ENCODE measurements at regions not wholly inside any gene's neighbourhood (a gene's known extent, or its start where the extent isn't known, plus 50 kb on each side); places are given as distances from the start of the nearest gene placed in this dataset.

DNA sequence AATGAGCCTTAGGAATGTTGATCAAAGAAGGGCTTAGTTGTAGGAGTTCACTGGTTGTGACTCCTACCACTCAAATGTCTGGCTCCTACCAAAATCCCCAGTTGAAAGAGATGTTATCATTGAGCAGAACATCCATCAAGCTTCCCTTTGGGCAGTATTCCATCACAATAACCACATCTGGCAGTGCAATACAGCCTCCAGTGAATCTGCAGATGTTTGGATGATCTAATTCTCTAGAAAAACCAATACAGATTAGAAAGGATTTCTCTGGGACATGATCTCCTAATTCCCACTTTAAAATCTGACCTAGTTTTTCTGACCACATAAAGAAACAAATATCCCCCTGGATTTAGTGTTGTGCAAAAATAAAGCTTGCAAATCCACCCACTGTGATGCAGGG lies 81.6 kb downstream of the TMEM215 start:
- Mint-ChIP-seq H3K4me3 (no peak overlapping the region), H3K9me3 (peaks cover 0 to 3% (median 0%) of the 10 kb centered on the region in 7 donors), H3K27me3 (no peaks in the 10 kb centered on the region), H3K27ac (no peak overlapping the region), H3K36me3 (no peaks in the 10 kb centered on the region), H3K4me1 (no peaks in the 10 kb centered on the region)
- no peak for ATAC-seq (ENCODE audit: low read depth in 2 of 2)
- Histone ChIP-seq H3K9me3 (ENCODE audit: control insufficient read depth in 2 of 2, low read length in 2 of 2) (no peaks in the 10 kb centered on the region), H3K36me3 (ENCODE audit: control insufficient read depth, insufficient read depth, low read length) (no peaks in the 10 kb centered on the region), H3K4me1 (ENCODE audit: control insufficient read depth, insufficient read depth, low read length, poor library complexity, severe bottlenecking) (no peaks in the 10 kb centered on the region), H3K27me3 (ENCODE audit: control insufficient read depth, insufficient read depth, low read length) (no peaks in the 10 kb centered on the region), H3K4me3 (ENCODE audit: low read depth, low read length) (no peak overlapping the region), H3K27ac (ENCODE audit: insufficient read depth, low read length, poor library complexity, severe bottlenecking) (no peak overlapping the region)
- DNase-seq: no peak

GRCh38 chr9:32866273-32866672 lies 82.9 kb downstream of the TMEM215 start:
- H3K36me3 ChIP-seq (ENCODE audit: control insufficient read depth, insufficient read depth, low read length): no peaks in the 10 kb centered on the region
- H3K27ac ChIP-seq (ENCODE audit: insufficient read depth, low read length, poor library complexity, severe bottlenecking): no peak overlapping the region
- H3K4me3 ChIP-seq (ENCODE audit: low read depth, low read length): no peak overlapping the region
- no peaks in the 10 kb centered on the region for H3K4me1 ChIP-seq (ENCODE audit: control insufficient read depth, insufficient read depth, low read length, poor library complexity, severe bottlenecking)
- Mint-ChIP-seq H3K9me3 (peaks cover 0 to 3% (median 0%) of the 10 kb centered on the region in 7 donors), H3K27me3 (no peaks in the 10 kb centered on the region), H3K4me3 (no peak overlapping the region), H3K27ac (no peak overlapping the region), H3K4me1 (no peaks in the 10 kb centered on the region), H3K36me3 (no peaks in the 10 kb centered on the region)
- H3K9me3 ChIP-seq (ENCODE audit: control insufficient read depth in 2 of 2, low read length in 2 of 2): no peaks in the 10 kb centered on the region
- ATAC-seq (ENCODE audit: low read depth in 2 of 2) (no peak), DNase-seq (no peak)
- H3K27me3 ChIP-seq (ENCODE audit: control insufficient read depth, insufficient read depth, low read length): no peaks in the 10 kb centered on the region

- Mint-ChIP-seq H3K27me3 (no peaks in the 10 kb centered on the region), H3K36me3 (no peaks in the 10 kb centered on the region)
These were observed 83.7 kb downstream of the TMEM215 start for GRCh38 chr9:32867026-32867425.

GRCh38 chr9:32867601-32868204 lies 84.4 kb downstream of the TMEM215 start:
- no peaks in the 10 kb centered on the region for H3K27me3 Mint-ChIP-seq
- H3K4me1 Mint-ChIP-seq: no peaks in the 10 kb centered on the region
- no peak for DNase-seq
- Histone ChIP-seq H3K4me3 (ENCODE audit: low read depth, low read length) (no peak overlapping the region), H3K36me3 (ENCODE audit: control insufficient read depth, insufficient read depth, low read length) (no peaks in the 10 kb centered on the region), H3K4me1 (ENCODE audit: control insufficient read depth, insufficient read depth, low read length, poor library complexity, severe bottlenecking) (no peaks in the 10 kb centered on the region), H3K27ac (ENCODE audit: insufficient read depth, low read length, poor library complexity, severe bottlenecking) (no peak overlapping the region), H3K27me3 (ENCODE audit: control insufficient read depth, insufficient read depth, low read length) (no peaks in the 10 kb centered on the region), H3K9me3 (ENCODE audit: control insufficient read depth in 2 of 2, low read length in 2 of 2) (no peaks in the 10 kb centered on the region)
- H3K27ac Mint-ChIP-seq: no peak overlapping the region
- no peak overlapping the region for H3K4me3 Mint-ChIP-seq
- H3K36me3 Mint-ChIP-seq: no peaks in the 10 kb centered on the region
- ATAC-seq (ENCODE audit: low read depth in 2 of 2): no peak
- H3K9me3 Mint-ChIP-seq: no peaks in the 10 kb centered on the region

More at GRCh38 chr9:32867026-32867425, 83.7 kb downstream of the TMEM215 start:
- no peak overlapping the region for H3K4me3 ChIP-seq (ENCODE audit: low read depth, low read length)
- Mint-ChIP-seq H3K9me3 (no peaks in the 10 kb centered on the region), H3K4me3 (no peak overlapping the region), H3K4me1 (no peaks in the 10 kb centered on the region), H3K27ac (peak overlapping the region in 1 of 3 donors; percentile 63)
- no peak overlapping the region for H3K27ac ChIP-seq (ENCODE audit: insufficient read depth, low read length, poor library complexity, severe bottlenecking)
- H3K27me3 ChIP-seq (ENCODE audit: control insufficient read depth, insufficient read depth, low read length): no peaks in the 10 kb centered on the region
- ATAC-seq (ENCODE audit: low read depth in 2 of 2) (no peak), DNase-seq (no peak)
- no peaks in the 10 kb centered on the region for H3K4me1 ChIP-seq (ENCODE audit: control insufficient read depth, insufficient read depth, low read length, poor library complexity, severe bottlenecking)
- no peaks in the 10 kb centered on the region for H3K36me3 ChIP-seq (ENCODE audit: control insufficient read depth, insufficient read depth, low read length)
- no peaks in the 10 kb centered on the region for H3K9me3 ChIP-seq (ENCODE audit: control insufficient read depth in 2 of 2, low read length in 2 of 2)

GRCh38 chr9:32869404-32869803 lies 86.1 kb downstream of the TMEM215 start:
- H3K4me3 Mint-ChIP-seq: no peak overlapping the region
- H3K9me3 Mint-ChIP-seq: no peaks in the 10 kb centered on the region
- Histone ChIP-seq H3K36me3 (ENCODE audit: control insufficient read depth, insufficient read depth, low read length) (no peaks in the 10 kb centered on the region), H3K27ac (ENCODE audit: insufficient read depth, low read length, poor library complexity, severe bottlenecking) (no peak overlapping the region), H3K27me3 (ENCODE audit: control insufficient read depth, insufficient read depth, low read length) (no peaks in the 10 kb centered on the region), H3K9me3 (ENCODE audit: control insufficient read depth in 2 of 2, low read length in 2 of 2) (no peaks in the 10 kb centered on the region), H3K4me1 (ENCODE audit: control insufficient read depth, insufficient read depth, low read length, poor library complexity, severe bottlenecking) (no peaks in the 10 kb centered on the region), H3K4me3 (ENCODE audit: low read depth, low read length) (no peak overlapping the region)
- ATAC-seq (ENCODE audit: low read depth in 2 of 2) (no peak), DNase-seq (no peak)
- no peak overlapping the region for H3K27ac Mint-ChIP-seq
- H3K4me1 Mint-ChIP-seq: no peaks in the 10 kb centered on the region
- no peaks in the 10 kb centered on the region for H3K27me3 Mint-ChIP-seq
- no peaks in the 10 kb centered on the region for H3K36me3 Mint-ChIP-seq

GRCh38 chr9:32873131-32873530 lies 89.8 kb downstream of the TMEM215 start:
- Histone ChIP-seq H3K36me3 (ENCODE audit: control insufficient read depth, insufficient read depth, low read length) (no peaks in the 10 kb centered on the region), H3K27me3 (ENCODE audit: control insufficient read depth, insufficient read depth, low read length) (no peaks in the 10 kb centered on the region), H3K27ac (ENCODE audit: insufficient read depth, low read length, poor library complexity, severe bottlenecking) (no peak overlapping the region), H3K4me3 (ENCODE audit: low read depth, low read length) (no peak overlapping the region), H3K4me1 (ENCODE audit: control insufficient read depth, insufficient read depth, low read length, poor library complexity, severe bottlenecking) (no peaks in the 10 kb centered on the region), H3K9me3 (ENCODE audit: control insufficient read depth in 2 of 2, low read length in 2 of 2) (no peaks in the 10 kb centered on the region)
- Mint-ChIP-seq H3K4me1 (no peaks in the 10 kb centered on the region), H3K27ac (no peak overlapping the region), H3K4me3 (no peak overlapping the region), H3K27me3 (no peaks in the 10 kb centered on the region), H3K36me3 (no peaks in the 10 kb centered on the region), H3K9me3 (no peaks in the 10 kb centered on the region)
- DNase-seq (no peak), ATAC-seq (ENCODE audit: low read depth in 2 of 2) (no peak)

DNA sequence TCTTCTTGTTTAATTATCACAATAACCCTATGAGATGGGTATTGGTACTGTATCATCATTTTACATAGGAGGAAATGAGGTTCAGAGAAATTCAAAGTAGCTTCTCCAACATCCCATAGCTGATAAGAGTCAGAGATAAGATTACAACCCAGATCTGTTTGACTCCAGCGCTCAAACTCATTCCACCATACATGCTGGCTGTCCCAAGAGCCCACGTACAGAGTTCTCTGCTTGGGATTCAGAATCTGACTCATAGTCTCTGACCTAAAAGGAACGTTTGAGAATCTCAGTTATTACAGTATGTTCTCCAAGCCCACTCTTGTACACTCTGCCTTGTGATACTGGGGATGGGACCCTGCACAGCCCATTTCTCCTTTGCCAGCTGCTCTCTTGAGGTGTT lies 90.2 kb downstream of the TMEM215 start:
- H3K27ac ChIP-seq (ENCODE audit: insufficient read depth, low read length, poor library complexity, severe bottlenecking): no peak overlapping the region
- no peaks in the 10 kb centered on the region for H3K9me3 ChIP-seq (ENCODE audit: control insufficient read depth in 2 of 2, low read length in 2 of 2)
- no peak overlapping the region for H3K27ac Mint-ChIP-seq
- no peaks in the 10 kb centered on the region for H3K36me3 ChIP-seq (ENCODE audit: control insufficient read depth, insufficient read depth, low read length)
- H3K27me3 ChIP-seq (ENCODE audit: control insufficient read depth, insufficient read depth, low read length): no peaks in the 10 kb centered on the region
- ATAC-seq (ENCODE audit: low read depth in 2 of 2) (no peak), DNase-seq (no peak)
- H3K36me3 Mint-ChIP-seq: no peaks in the 10 kb centered on the region
- H3K4me3 Mint-ChIP-seq: no peak overlapping the region
- no peaks in the 10 kb centered on the region for H3K4me1 Mint-ChIP-seq
- H3K9me3 Mint-ChIP-seq: no peaks in the 10 kb centered on the region
- no peak overlapping the region for H3K4me3 ChIP-seq (ENCODE audit: low read depth, low read length)
- H3K4me1 ChIP-seq (ENCODE audit: control insufficient read depth, insufficient read depth, low read length, poor library complexity, severe bottlenecking): no peaks in the 10 kb centered on the region
- H3K27me3 Mint-ChIP-seq: no peaks in the 10 kb centered on the region

GRCh38 chr9:32875242-32875641 lies 91.9 kb downstream of the TMEM215 start:
- ATAC-seq (ENCODE audit: low read depth in 2 of 2) (no peak), DNase-seq (peak in 1 of 3 donors; percentile 1)
- no peaks in the 10 kb centered on the region for H3K9me3 ChIP-seq (ENCODE audit: control insufficient read depth in 2 of 2, low read length in 2 of 2)
- Mint-ChIP-seq H3K9me3 (no peaks in the 10 kb centered on the region), H3K36me3 (no peaks in the 10 kb centered on the region), H3K27ac (no peak overlapping the region), H3K27me3 (no peaks in the 10 kb centered on the region), H3K4me1 (no peaks in the 10 kb centered on the region), H3K4me3 (no peak overlapping the region)
- H3K27me3 ChIP-seq (ENCODE audit: control insufficient read depth, insufficient read depth, low read length): no peaks in the 10 kb centered on the region
- no peaks in the 10 kb centered on the region for H3K36me3 ChIP-seq (ENCODE audit: control insufficient read depth, insufficient read depth, low read length)
- H3K27ac ChIP-seq (ENCODE audit: insufficient read depth, low read length, poor library complexity, severe bottlenecking): no peak overlapping the region
- H3K4me1 ChIP-seq (ENCODE audit: control insufficient read depth, insufficient read depth, low read length, poor library complexity, severe bottlenecking): no peaks in the 10 kb centered on the region
- no peak overlapping the region for H3K4me3 ChIP-seq (ENCODE audit: low read depth, low read length)

Measured in CD4-positive, CD25-positive, alpha-beta regulatory T cell (primary cell).